GM18511 (cell line): ENCODE measurements at regions not wholly inside any gene's neighbourhood (a gene's known extent, or its start where the extent isn't known, plus 50 kb on each side); places are given as distances from the start of the nearest gene placed in this dataset.
"Not testable (repeated sequence)": the region's sequence is repeated elsewhere in the genome, so short reads cannot be mapped to it uniquely, and the experiment has no call there.

ENCODE experiments used
- ATAC-seq: cut with Tn5 transposase; IDR thresholded peaks from one replicate; pipeline ENCODE4 v1.9.1; 2021; ENCODE audit warnings: mild to moderate bottlenecking, moderate library complexity; ENCODE audit not compliant: unreplicated experiment

- no peak for ATAC-seq
Measured at GRCh38 chr13:59061621-59062020, 1102.1 kb downstream of the DIAPH3 start.

- no peak for ATAC-seq
Measured at GRCh38 chr13:59064042-59064441, 1099.7 kb downstream of the DIAPH3 start.

GRCh38 chr13:59076386-59076785 lies 1087.3 kb downstream of the DIAPH3 start:
- ATAC-seq, result not testable (repeated sequence)

GRCh38 chr13:59086147-59086546 lies 1077.6 kb downstream of the DIAPH3 start:
- no peak for ATAC-seq

- ATAC-seq, result no peak
Measured at GRCh38 chr13:59088716-59089115, 1075.0 kb downstream of the DIAPH3 start.

GRCh38 chr13:59094181-59094580 lies 1069.5 kb downstream of the DIAPH3 start:
- no peak for ATAC-seq

GRCh38 chr13:59099182-59099974 lies 1064.3 kb downstream of the DIAPH3 start:
- no peak for ATAC-seq

GRCh38 chr13:59103004-59103768 lies 1060.5 kb downstream of the DIAPH3 start:
- ATAC-seq, result no peak

GRCh38 chr13:59111751-59112171 lies 1052.0 kb downstream of the DIAPH3 start:
- no peak for ATAC-seq

GRCh38 chr13:59112221-59112718 lies 1051.5 kb downstream of the DIAPH3 start:
- ATAC-seq, result no peak

- no peak for ATAC-seq
Measured at GRCh38 chr13:59119475-59119874, 1044.3 kb downstream of the DIAPH3 start.

- no peak for ATAC-seq
Measured at GRCh38 chr13:59120297-59120843, 1043.4 kb downstream of the DIAPH3 start.

- no peak for ATAC-seq
Measured at GRCh38 chr13:59121507-59121906, 1042.2 kb downstream of the DIAPH3 start.

- no peak for ATAC-seq
Measured at GRCh38 chr13:59126474-59126873, 1037.3 kb downstream of the DIAPH3 start.

GRCh38 chr13:59133903-59134302 lies 1029.8 kb downstream of the DIAPH3 start:
- ATAC-seq, result no peak

- no peak for ATAC-seq
Measured at GRCh38 chr13:59144700-59145099, 1019.0 kb downstream of the DIAPH3 start.

GRCh38 chr13:59145381-59145780 lies 1018.3 kb downstream of the DIAPH3 start:
- ATAC-seq, result no peak

- no peak for ATAC-seq
Measured at GRCh38 chr13:59157181-59157580, 1006.5 kb downstream of the DIAPH3 start.

GRCh38 chr13:59166174-59166573 lies 997.6 kb downstream of the DIAPH3 start:
- no peak for ATAC-seq

- ATAC-seq, result no peak
Measured at GRCh38 chr13:59172076-59172475, 991.7 kb downstream of the DIAPH3 start.

- ATAC-seq, result peak; percentile 58
Measured at GRCh38 chr13:59176775-59177174, 987.0 kb downstream of the DIAPH3 start.

GRCh38 chr13:59178344-59178743 lies 985.4 kb downstream of the DIAPH3 start:
- no peak for ATAC-seq
